A549 (cell line): ENCODE measurements at regions not wholly inside any gene's neighbourhood (a gene's known extent, or its start where the extent isn't known, plus 50 kb on each side); places are given as distances from the start of the nearest gene placed in this dataset.

Experiments used
- ATAC-seq, 2 experiments: fragments of 200-7000 bp in 1 of 2; fragments of >200 bp in 1 of 2; cut with Nextera tagmentation in 1 of 2; cut with Tn5 transposase in 1 of 2; 3 replicates each; pipeline versions ENCODE4 v1.8.0 to v1.9.1; 2018 to 2020; ENCODE audit warnings: mild to moderate bottlenecking in 1 of 2, moderate library complexity in 1 of 2
- CTCF ChIA-PET: fragments of 300-600 bp; sonication (Branson Sonifier 250); formaldehyde crosslinking; extraction: SDS; loops from one replicate; lab custom pipeline; 2021; ENCODE audit warnings: antibody characterized with exemption, inconsistent platforms; lab: Yijun Ruan, JAX
- POLR2A ChIA-PET: fragments of 350-600 bp; formaldehyde crosslinking; extraction: SDS; loops from one replicate; lab custom pipeline; 2021; ENCODE audit warnings: antibody characterized with exemption, inconsistent platforms; lab: Yijun Ruan, JAX
- DNase-seq, 2 experiments: peaks; one replicate each; pipeline versions ENCODE4 v3.0.0 to v3.0.0-alpha.2; 2011 to 2016; ENCODE audit warnings: low read depth in 1 of 2, low spot score in 1 of 2
- FAIRE-seq: peaks from 2 replicates; lab custom pipeline; 2011; peaks lifted over from hg19 to GRCh38; lab: Jason Lieb, UNC
- H3K27ac ChIP-seq, 2 experiments: fragments of >200 bp; sonication (Bioruptor Twin); formaldehyde crosslinking; 3 replicates each; pipeline ENCODE4 v1.5.1; 2016 to 2017
- H3K4me1 ChIP-seq: fragments of >200 bp; sonication (Bioruptor Twin); formaldehyde crosslinking; 3 replicates; pipeline ENCODE4 v1.6.1; 2016
- H3K4me2 ChIP-seq: fragments of >200 bp; sonication (Bioruptor Twin); formaldehyde crosslinking; 3 replicates; pipeline ENCODE4 v1.6.1; 2016
- H3K4me3 ChIP-seq: fragments of >200 bp; sonication (Bioruptor Twin); formaldehyde crosslinking; 3 replicates; pipeline ENCODE4 v1.5.1; 2016
- H3K9me3 ChIP-seq: fragments of >200 bp; sonication (Bioruptor Twin); formaldehyde crosslinking; 3 replicates; pipeline ENCODE4 v1.6.1; 2016
- JUNB ChIP-seq: fragments of >200 bp; sonication (Bioruptor Twin); formaldehyde crosslinking; IDR thresholded peaks from 2 replicates; pipeline ENCODE4 v1.6.1; 2016
- MAZ ChIP-seq: fragments of 150-350 bp; IDR thresholded peaks from 2 replicates; pipeline ENCODE4 v1.6.1; 2014; ENCODE audit warnings: antibody characterized with exemption, low read depth, low read length, borderline replicate concordance
- NPAS2 ChIP-seq: fragments of 250-450 bp; sonication (Bioruptor Pico); IDR thresholded peaks from 2 replicates; pipeline ENCODE4 v1.8.0; 2022; ENCODE audit warnings: mild to moderate bottlenecking, moderate library complexity, borderline replicate concordance
- PHF8 ChIP-seq: fragments of 200-600 bp; sonication (generic); IDR thresholded peaks from 2 replicates; pipeline ENCODE4 v1.6.1; 2016; ENCODE audit warnings: low read depth, mild to moderate bottlenecking, antibody characterized with exemption, moderate library complexity, borderline replicate concordance
- POLR2AphosphoS2 ChIP-seq: conservative IDR thresholded peaks from 2 replicates; pipeline ENCODE4 v1.6.1; 2012; ENCODE audit warnings: low read length, improper control_type of control experiment, inconsistent platforms
- RAD21 ChIP-seq, 2 experiments: fragments of >200 bp in 1 of 2; sonication (Bioruptor Twin) in 1 of 2; formaldehyde crosslinking in 1 of 2; IDR thresholded peaks in 1 of 2; conservative IDR thresholded peaks in 1 of 2; 2 replicates in 1 of 2; 3 replicates in 1 of 2; pipeline ENCODE4 v1.6.1; 2012 to 2018; ENCODE audit warnings: inconsistent platforms in 1 of 2
- RARB ChIP-seq: fragments of 250-450 bp; sonication (Bioruptor Pico); IDR thresholded peaks from 2 replicates; pipeline ENCODE4 v1.8.0; 2021; ENCODE audit warnings: mild to moderate bottlenecking, moderate library complexity
- SMC3 ChIP-seq: fragments of >200 bp; sonication (Bioruptor Twin); formaldehyde crosslinking; IDR thresholded peaks from 3 replicates; pipeline ENCODE4 v1.6.1; 2018; ENCODE audit warnings: inconsistent platforms
- WGBS: methylation state at CpG from one replicate; pipeline ENCODE4 v1.1.6; 2017; ENCODE audit errors: missing lambda C conversion rate; 5-methylcytosine and 5-hydroxymethylcytosine counted together
- TF ChIP-seq, protein P1 (sequence below): fragments of >200 bp; sonication (Bioruptor Twin); formaldehyde crosslinking; IDR thresholded peaks from 3 replicates; pipeline ENCODE4 v1.5.1; 2016
- TF ChIP-seq, protein P2 (sequence below): fragments of 450-650 bp; IDR thresholded peaks from 2 replicates; pipeline ENCODE4 v1.6.1; 2014; ENCODE audit warnings: antibody characterized with exemption

DNA sequence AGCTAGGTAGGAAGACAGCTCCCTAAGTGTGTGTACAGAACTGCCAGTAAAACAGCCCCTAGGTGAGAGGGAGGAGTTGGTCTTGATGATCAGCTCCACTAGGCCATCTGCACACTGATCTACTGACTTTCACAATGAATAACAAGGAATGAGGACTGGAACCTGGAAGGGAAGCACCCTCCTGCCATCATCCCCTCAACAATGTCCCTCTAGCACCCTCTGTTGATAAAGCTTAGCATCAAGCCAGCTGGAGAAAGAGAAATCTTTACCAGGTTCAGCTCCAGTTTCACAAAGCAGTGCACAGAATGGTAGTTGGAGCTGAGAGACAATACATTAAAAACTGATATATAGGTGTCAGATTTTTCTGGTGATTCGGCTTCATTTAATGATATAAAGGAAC is 57.2 kb upstream of the IRAK1BP1 start:
- no peak overlapping the region for H3K27ac ChIP-seq
- H3K9me3 ChIP-seq, result no peaks in the 10 kb centered on the region
- ATAC-seq (peak in 1 of 2 experiments; percentile 67; a peak in 3 of 6 replicates), FAIRE-seq (no peak), DNase-seq (peak; percentile 8 to 23)
- CTCF ChIA-PET, result interaction anchor here (0.9 to 1.6 kb wide), 3 partner anchors 375 to 1345 kb away, joined by 4 to 6 read pairs (median 5); no protein-coding TSS in a partner anchor
- no peak overlapping the region for H3K4me2 ChIP-seq
- TF ChIP-seq MAZ, result no peak
- no peak for TF ChIP-seq NPAS2
- peak; percentile 50 to 74; a peak in 4 of 5 replicates for TF ChIP-seq RAD21 (conservative IDR thresholded peaks at IDR 0.05 in 1 of 2, IDR thresholded peaks at IDR 0.05 in 1 of 2)
- peak; percentile 24; the same call in 1 of the 3 replicates for TF ChIP-seq SMC3
- TF ChIP-seq JUNB, result no peak
- TF ChIP-seq PHF8, result no peak
- TF ChIP-seq, protein P1, sequence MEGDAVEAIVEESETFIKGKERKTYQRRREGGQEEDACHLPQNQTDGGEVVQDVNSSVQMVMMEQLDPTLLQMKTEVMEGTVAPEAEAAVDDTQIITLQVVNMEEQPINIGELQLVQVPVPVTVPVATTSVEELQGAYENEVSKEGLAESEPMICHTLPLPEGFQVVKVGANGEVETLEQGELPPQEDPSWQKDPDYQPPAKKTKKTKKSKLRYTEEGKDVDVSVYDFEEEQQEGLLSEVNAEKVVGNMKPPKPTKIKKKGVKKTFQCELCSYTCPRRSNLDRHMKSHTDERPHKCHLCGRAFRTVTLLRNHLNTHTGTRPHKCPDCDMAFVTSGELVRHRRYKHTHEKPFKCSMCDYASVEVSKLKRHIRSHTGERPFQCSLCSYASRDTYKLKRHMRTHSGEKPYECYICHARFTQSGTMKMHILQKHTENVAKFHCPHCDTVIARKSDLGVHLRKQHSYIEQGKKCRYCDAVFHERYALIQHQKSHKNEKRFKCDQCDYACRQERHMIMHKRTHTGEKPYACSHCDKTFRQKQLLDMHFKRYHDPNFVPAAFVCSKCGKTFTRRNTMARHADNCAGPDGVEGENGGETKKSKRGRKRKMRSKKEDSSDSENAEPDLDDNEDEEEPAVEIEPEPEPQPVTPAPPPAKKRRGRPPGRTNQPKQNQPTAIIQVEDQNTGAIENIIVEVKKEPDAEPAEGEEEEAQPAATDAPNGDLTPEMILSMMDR, result peak; percentile 32; the same call in 2 of the 3 replicates
- TF ChIP-seq, protein P2, sequence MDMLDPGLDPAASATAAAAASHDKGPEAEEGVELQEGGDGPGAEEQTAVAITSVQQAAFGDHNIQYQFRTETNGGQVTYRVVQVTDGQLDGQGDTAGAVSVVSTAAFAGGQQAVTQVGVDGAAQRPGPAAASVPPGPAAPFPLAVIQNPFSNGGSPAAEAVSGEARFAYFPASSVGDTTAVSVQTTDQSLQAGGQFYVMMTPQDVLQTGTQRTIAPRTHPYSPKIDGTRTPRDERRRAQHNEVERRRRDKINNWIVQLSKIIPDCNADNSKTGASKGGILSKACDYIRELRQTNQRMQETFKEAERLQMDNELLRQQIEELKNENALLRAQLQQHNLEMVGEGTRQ, result no peak
- POLR2A ChIA-PET, result no interaction called here
- H3K4me3 ChIP-seq, result no peak overlapping the region
- no peaks in the 10 kb centered on the region for H3K4me1 ChIP-seq
- 0% methylated on average over 1 of the region's 1 CpG for WGBS

DNA sequence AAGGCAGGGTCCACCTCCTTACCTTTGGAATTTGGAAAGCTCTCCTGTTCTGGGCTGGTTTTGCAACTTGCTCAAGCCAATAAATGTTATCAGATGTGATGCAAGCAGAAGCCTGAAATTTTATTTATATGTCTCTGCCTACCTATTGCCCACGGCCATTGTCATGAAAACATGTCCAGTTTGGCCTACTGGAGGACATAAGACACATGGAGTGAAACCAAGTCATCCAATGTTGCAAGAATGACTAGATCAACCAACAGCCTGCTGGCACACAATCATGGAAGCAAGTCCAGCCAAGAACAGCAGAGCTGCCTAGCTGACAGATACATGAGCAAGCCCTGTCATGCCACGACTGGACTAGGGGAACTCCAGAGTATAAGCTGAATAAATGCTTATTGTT is 56.7 kb upstream of the IRAK1BP1 start:
- Histone ChIP-seq H3K4me3 (no peak overlapping the region), H3K27ac (no peak overlapping the region), H3K4me2 (no peak overlapping the region), H3K4me1 (no peaks in the 10 kb centered on the region), H3K9me3 (no peaks in the 10 kb centered on the region)
- DNase-seq (no peak), ATAC-seq (no peak), FAIRE-seq (no peak)
- no peak for TF ChIP-seq RARB
- TF ChIP-seq POLR2AphosphoS2, result no peak
- CTCF ChIA-PET, result interaction anchor here (1.1 to 1.6 kb wide), 3 partner anchors 25 to 1345 kb away, joined by 3 to 6 read pairs (median 5); no protein-coding TSS in a partner anchor
- POLR2A ChIA-PET, result no interaction called here
- WGBS, result 0% methylated on average over 2 of the region's 2 CpGs
